A549 (cell line): ENCODE measurements at regions not wholly inside any gene's neighbourhood (a gene's known extent, or its start where the extent isn't known, plus 50 kb on each side); places are given as distances from the start of the nearest gene placed in this dataset.

Experiments
- CEBPB ChIP-seq, 2 experiments: fragments of >200 bp in 1 of 2; sonication (Bioruptor Twin) in 1 of 2; formaldehyde crosslinking in 1 of 2; IDR thresholded peaks; 2 replicates each; pipeline ENCODE4 v1.6.1; 2012 to 2016
- CHD4 ChIP-seq: fragments of 200-600 bp; sonication (generic); IDR thresholded peaks from 2 replicates; pipeline ENCODE4 v1.6.1; 2016; ENCODE audit warnings: antibody characterized with exemption, mild to moderate bottlenecking, borderline replicate concordance
- CTCF ChIP-seq: fragments of >200 bp; sonication (Bioruptor Twin); formaldehyde crosslinking; IDR thresholded peaks from 3 replicates; pipeline ENCODE4 v1.5.1; 2016
- EP300 ChIP-seq, 2 experiments: fragments of >200 bp; sonication (Bioruptor Twin); formaldehyde crosslinking; IDR thresholded peaks; 2 replicates in 1 of 2; 3 replicates in 1 of 2; pipeline ENCODE4 v1.6.1; 2016 to 2017
- KDM5A ChIP-seq: fragments of 200-600 bp; sonication (generic); IDR thresholded peaks from 2 replicates; pipeline ENCODE4 v1.6.1; 2016; ENCODE audit warnings: antibody characterized with exemption, mild to moderate bottlenecking
- NR3C1 ChIP-seq: fragments of >200 bp; sonication (Bioruptor Twin); formaldehyde crosslinking; IDR thresholded peaks from 3 replicates; pipeline ENCODE4 v1.6.1; 2017
- PBX3 ChIP-seq: IDR thresholded peaks from 2 replicates; pipeline ENCODE4 v1.6.1; 2012
- PHF8 ChIP-seq: fragments of 200-600 bp; sonication (generic); IDR thresholded peaks from 2 replicates; pipeline ENCODE4 v1.6.1; 2016; ENCODE audit warnings: low read depth, mild to moderate bottlenecking, antibody characterized with exemption, moderate library complexity, borderline replicate concordance
- POLR2A ChIP-seq: IDR thresholded peaks from 2 replicates; pipeline ENCODE4 v1.6.1; 2012; ENCODE audit warnings: mild to moderate bottlenecking, low read length
- POLR2AphosphoS2 ChIP-seq: conservative IDR thresholded peaks from 2 replicates; pipeline ENCODE4 v1.6.1; 2012; ENCODE audit warnings: low read length, improper control_type of control experiment, inconsistent platforms
- RAD21 ChIP-seq, 2 experiments: fragments of >200 bp in 1 of 2; sonication (Bioruptor Twin) in 1 of 2; formaldehyde crosslinking in 1 of 2; IDR thresholded peaks in 1 of 2; conservative IDR thresholded peaks in 1 of 2; 2 replicates in 1 of 2; 3 replicates in 1 of 2; pipeline ENCODE4 v1.6.1; 2012 to 2018; ENCODE audit warnings: inconsistent platforms in 1 of 2
- REST ChIP-seq: fragments of 200-600 bp; sonication (generic); IDR thresholded peaks from 2 replicates; pipeline ENCODE4 v1.6.1; 2016; ENCODE audit warnings: antibody characterized with exemption, mild to moderate bottlenecking, moderate library complexity
- ZC3H11A ChIP-seq: fragments of 450-650 bp; IDR thresholded peaks from 2 replicates; pipeline ENCODE4 v1.6.1; 2014; ENCODE audit warnings: antibody characterized with exemption, mild to moderate bottlenecking
- TF ChIP-seq, protein P1 (sequence below): fragments of 150-350 bp; IDR thresholded peaks from 2 replicates; pipeline ENCODE4 v1.6.1; 2014; ENCODE audit warnings: low read depth, mild to moderate bottlenecking, low read length

DNA sequence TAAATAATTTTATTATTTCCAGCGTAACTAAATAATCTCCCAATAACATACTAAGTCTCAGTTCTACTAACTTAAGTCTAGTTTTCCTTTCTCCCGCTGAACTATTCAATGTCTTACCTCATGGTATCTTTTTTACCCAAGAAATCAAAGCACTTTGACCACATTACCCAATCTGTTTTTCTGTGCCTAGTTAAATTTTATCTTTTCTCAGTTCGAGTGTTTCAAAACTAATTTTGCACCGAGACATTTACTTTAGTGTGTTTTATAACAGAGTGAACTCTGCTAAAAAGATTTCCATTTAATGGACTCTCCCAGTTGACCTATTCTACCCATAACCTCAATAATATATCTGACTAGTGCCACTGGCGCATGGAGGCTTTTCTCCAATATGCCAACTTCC, 67.6 kb upstream of the IRF2 start:
- TF ChIP-seq CTCF (no peak), CHD4 (no peak), PBX3 (no peak), REST (no peak), RAD21 (conservative IDR thresholded peaks at IDR 0.05 in 1 of 2, IDR thresholded peaks at IDR 0.05 in 1 of 2) (no peak), CEBPB (IDR thresholded peaks at IDR 0.05) (no peak), KDM5A (no peak), PHF8 (no peak), ZC3H11A (no peak), POLR2A (no peak), NR3C1 (no peak), EP300 (IDR thresholded peaks at IDR 0.05) (no peak), POLR2AphosphoS2 (no peak)
- TF ChIP-seq, protein P1, sequence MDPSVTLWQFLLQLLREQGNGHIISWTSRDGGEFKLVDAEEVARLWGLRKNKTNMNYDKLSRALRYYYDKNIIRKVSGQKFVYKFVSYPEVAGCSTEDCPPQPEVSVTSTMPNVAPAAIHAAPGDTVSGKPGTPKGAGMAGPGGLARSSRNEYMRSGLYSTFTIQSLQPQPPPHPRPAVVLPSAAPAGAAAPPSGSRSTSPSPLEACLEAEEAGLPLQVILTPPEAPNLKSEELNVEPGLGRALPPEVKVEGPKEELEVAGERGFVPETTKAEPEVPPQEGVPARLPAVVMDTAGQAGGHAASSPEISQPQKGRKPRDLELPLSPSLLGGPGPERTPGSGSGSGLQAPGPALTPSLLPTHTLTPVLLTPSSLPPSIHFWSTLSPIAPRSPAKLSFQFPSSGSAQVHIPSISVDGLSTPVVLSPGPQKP, result no peak
